Fibroblast of the aortic adventitia (primary cell): ENCODE measurements at regions not wholly inside any gene's neighbourhood (a gene's known extent, or its start where the extent isn't known, plus 50 kb on each side); places are given as distances from the start of the nearest gene placed in this dataset.

Experiments
- DNase-seq: peaks from one replicate; pipeline ENCODE4 v3.0.0-alpha.2; 2010; ENCODE audit warnings: low read depth
- H3K4me3 ChIP-seq: 2 replicates; pipeline ENCODE4 v1.5.1; 2011; ENCODE audit warnings: low read depth, mild to moderate bottlenecking, control low read depth, low read length, moderate library complexity
- CTCF ChIP-seq: IDR thresholded peaks from 2 replicates; pipeline ENCODE4 v1.5.1; 2011; ENCODE audit warnings: mild to moderate bottlenecking, low read length, control low read depth, inconsistent platforms; ENCODE audit not compliant: insufficient read depth

- DNase-seq: no peak
- H3K4me3 ChIP-seq: no peak overlapping the region
- TF ChIP-seq CTCF: no peak
These were observed 164.6 kb downstream of the TNFSF13B start for GRCh38 chr13:108433976-108434755.

- no peak overlapping the region for H3K4me3 ChIP-seq
- no peak for DNase-seq
- TF ChIP-seq CTCF: no peak
These were observed 166.1 kb downstream of the TNFSF13B start for GRCh38 chr13:108435393-108436149.

GRCh38 chr13:108437496-108437895 lies 168.0 kb downstream of the TNFSF13B start:
- no peak for TF ChIP-seq CTCF
- peak; percentile 47 for DNase-seq

GRCh38 chr13:108439556-108439955 lies 170.0 kb downstream of the TNFSF13B start:
- no peak for DNase-seq
- no peak for TF ChIP-seq CTCF
- H3K4me3 ChIP-seq: no peak overlapping the region

More at GRCh38 chr13:108437496-108437895, 168.0 kb downstream of the TNFSF13B start:
- H3K4me3 ChIP-seq: no peak overlapping the region

- DNase-seq: no peak
- H3K4me3 ChIP-seq: no peak overlapping the region
- no peak for TF ChIP-seq CTCF
These were observed 174.9 kb downstream of the TNFSF13B start for GRCh38 chr13:108444448-108444847.

- DNase-seq: no peak
- TF ChIP-seq CTCF: no peak
- no peak overlapping the region for H3K4me3 ChIP-seq
These were observed 179.4 kb downstream of the TNFSF13B start for GRCh38 chr13:108448891-108449290.
